Neural progenitor cell (in vitro differentiated cells): ENCODE measurements at regions not wholly inside any gene's neighbourhood (a gene's known extent, or its start where the extent isn't known, plus 50 kb on each side); places are given as distances from the start of the nearest gene placed in this dataset.

Experiments
- DNase-seq: peaks from one replicate; pipeline ENCODE4 v3.0.0-alpha.2; 2016; ENCODE audit warnings: low spot score
- H2AFZ ChIP-seq: fragments of 200-600 bp; sonication (generic); replicated peaks from 2 replicates; pipeline ENCODE4 v1.6.1; 2016; ENCODE audit warnings: antibody characterized with exemption
- H3F3A ChIP-seq: fragments of 200-600 bp; sonication (generic); 2 replicates; pipeline ENCODE4 v1.6.1; 2016; ENCODE audit warnings: antibody characterized with exemption, low read depth
- H3K27ac ChIP-seq: fragments of 200-600 bp; sonication (generic); 2 replicates; pipeline ENCODE4 v1.5.1; 2016; ENCODE audit warnings: mild to moderate bottlenecking
- H3K27me3 ChIP-seq: fragments of 200-600 bp; sonication (generic); 2 replicates; pipeline ENCODE4 v1.6.1; 2016; ENCODE audit warnings: mild to moderate bottlenecking, moderate library complexity
- H3K36me3 ChIP-seq: fragments of 200-600 bp; sonication (generic); 2 replicates; pipeline ENCODE4 v1.5.1; 2016
- H3K4me1 ChIP-seq: fragments of 200-600 bp; sonication (generic); 2 replicates; pipeline ENCODE4 v1.6.1; 2016; ENCODE audit warnings: mixed run types
- H3K4me2 ChIP-seq: fragments of 200-600 bp; sonication (generic); 2 replicates; pipeline ENCODE4 v1.6.1; 2016
- H3K4me3 ChIP-seq: fragments of 200-600 bp; sonication (generic); 2 replicates; pipeline ENCODE4 v1.5.1; 2016
- H3K79me2 ChIP-seq: fragments of 200-600 bp; sonication (generic); 2 replicates; pipeline ENCODE4 v1.6.1; 2016; ENCODE audit warnings: low read depth
- H3K9ac ChIP-seq: fragments of 200-600 bp; sonication (generic); 2 replicates; pipeline ENCODE4 v1.6.1; 2016
- H3K9me3 ChIP-seq: fragments of 200-600 bp; sonication (generic); 2 replicates; pipeline ENCODE4 v1.5.1; 2016; ENCODE audit warnings: low read depth
- H4K20me1 ChIP-seq: fragments of 200-600 bp; sonication (generic); 2 replicates; pipeline ENCODE4 v1.6.1; 2016; ENCODE audit warnings: low read depth
- H3K27ac Mint-ChIP-seq: 3 replicates; pipeline ENCODE4 v1.8.0; 2021; ENCODE audit warnings: mixed read lengths
- H3K27me3 Mint-ChIP-seq: 2 replicates; pipeline ENCODE4 v1.8.0; 2022; ENCODE audit warnings: low read depth, mild to moderate bottlenecking, inconsistent platforms, moderate library complexity, mixed read lengths; ENCODE audit not compliant: insufficient read depth
- H3K36me3 Mint-ChIP-seq: 3 replicates; pipeline ENCODE4 v1.8.0; 2021; ENCODE audit warnings: mixed read lengths
- H3K4me1 Mint-ChIP-seq: 3 replicates; pipeline ENCODE4 v1.8.0; 2021; ENCODE audit warnings: mixed read lengths
- H3K4me3 Mint-ChIP-seq: 3 replicates; pipeline ENCODE4 v1.8.0; 2021; ENCODE audit warnings: mild to moderate bottlenecking, moderate library complexity, mixed read lengths
- H3K9me3 Mint-ChIP-seq: 3 replicates; pipeline ENCODE4 v1.8.0; 2020; ENCODE audit warnings: mixed read lengths
- CTCF ChIP-seq: fragments of 200-600 bp; sonication (generic); IDR thresholded peaks from 2 replicates; pipeline ENCODE4 v1.5.1; 2017; ENCODE audit warnings: antibody characterized with exemption, mild to moderate bottlenecking
- EZH2 ChIP-seq: fragments of 200-600 bp; sonication (generic); IDR thresholded peaks from 2 replicates; pipeline ENCODE4 v1.6.1; 2017; ENCODE audit warnings: antibody characterized with exemption, mild to moderate bottlenecking, moderate library complexity
- EZH2phosphoT487 ChIP-seq: fragments of 200-600 bp; sonication (generic); IDR thresholded peaks from 2 replicates; pipeline ENCODE4 v1.6.1; 2017; ENCODE audit warnings: antibody characterized with exemption

- Histone ChIP-seq H3K4me3 (no peak overlapping the region), H4K20me1 (no peaks in the 10 kb centered on the region), H3K27me3 (no peaks in the 10 kb centered on the region), H3K36me3 (no peaks in the 10 kb centered on the region), H3F3A (no peaks in the 10 kb centered on the region), H3K79me2 (no peaks in the 10 kb centered on the region), H3K4me1 (no peaks in the 10 kb centered on the region), H3K9me3 (no peaks in the 10 kb centered on the region), H2AFZ (no peak overlapping the region), H3K4me2 (no peak overlapping the region), H3K9ac (no peak overlapping the region), H3K27ac (no peak overlapping the region)
- Mint-ChIP-seq H3K4me3 (no peak overlapping the region), H3K36me3 (no peaks in the 10 kb centered on the region), H3K4me1 (no peaks in the 10 kb centered on the region), H3K27me3 (peaks cover 4% of the 10 kb centered on the region), H3K27ac (no peak overlapping the region), H3K9me3 (no peaks in the 10 kb centered on the region)
- TF ChIP-seq EZH2 (no peak), EZH2phosphoT487 (no peak), CTCF (no peak)
- DNase-seq, result no peak
Observed at GRCh38 chr3:152583963-152584362, 251.0 kb upstream of the P2RY1 start.

GRCh38 chr3:152586974-152587373 is 248.0 kb upstream of the P2RY1 start:
- Histone ChIP-seq H3F3A (no peaks in the 10 kb centered on the region), H3K9ac (no peak overlapping the region), H3K27me3 (no peaks in the 10 kb centered on the region), H3K9me3 (no peaks in the 10 kb centered on the region), H3K79me2 (no peaks in the 10 kb centered on the region), H3K4me2 (no peak overlapping the region), H3K4me1 (no peaks in the 10 kb centered on the region), H3K4me3 (no peak overlapping the region), H3K36me3 (no peaks in the 10 kb centered on the region), H3K27ac (no peak overlapping the region), H4K20me1 (no peaks in the 10 kb centered on the region), H2AFZ (no peak overlapping the region)
- H3K27ac Mint-ChIP-seq, result no peak overlapping the region
- no peak for DNase-seq
- TF ChIP-seq CTCF (no peak), EZH2phosphoT487 (no peak), EZH2 (no peak)
- H3K27me3 Mint-ChIP-seq, result peaks cover 3% of the 10 kb centered on the region
- H3K4me1 Mint-ChIP-seq, result no peaks in the 10 kb centered on the region
- no peak overlapping the region for H3K4me3 Mint-ChIP-seq
- H3K36me3 Mint-ChIP-seq, result no peaks in the 10 kb centered on the region
- H3K9me3 Mint-ChIP-seq, result no peaks in the 10 kb centered on the region

- no peak overlapping the region for H3K4me2 ChIP-seq
- no peaks in the 10 kb centered on the region for H3K79me2 ChIP-seq
- H3K4me3 ChIP-seq, result no peak overlapping the region
- H3K27ac ChIP-seq, result no peak overlapping the region
- no peaks in the 10 kb centered on the region for H3K9me3 ChIP-seq
- H3K36me3 ChIP-seq, result no peaks in the 10 kb centered on the region
- H3K4me1 ChIP-seq, result no peaks in the 10 kb centered on the region
- H4K20me1 ChIP-seq, result no peaks in the 10 kb centered on the region
- no peak for TF ChIP-seq CTCF
- TF ChIP-seq EZH2, result no peak
- no peak for TF ChIP-seq EZH2phosphoT487
- H3K27me3 Mint-ChIP-seq, result peaks cover 3% of the 10 kb centered on the region
- no peaks in the 10 kb centered on the region for H3K9me3 Mint-ChIP-seq
- no peaks in the 10 kb centered on the region for H3K36me3 Mint-ChIP-seq
- no peaks in the 10 kb centered on the region for H3K27me3 ChIP-seq
- no peak overlapping the region for H3K27ac Mint-ChIP-seq
- no peaks in the 10 kb centered on the region for H3F3A ChIP-seq
- H3K4me1 Mint-ChIP-seq, result no peaks in the 10 kb centered on the region
- no peak overlapping the region for H3K9ac ChIP-seq
- H2AFZ ChIP-seq, result no peak overlapping the region
- DNase-seq, result no peak
- H3K4me3 Mint-ChIP-seq, result no peak overlapping the region
Observed at GRCh38 chr3:152587861-152588260, 247.1 kb upstream of the P2RY1 start.

- no peaks in the 10 kb centered on the region for H3K27me3 ChIP-seq
- no peaks in the 10 kb centered on the region for H3F3A ChIP-seq
- H3K79me2 ChIP-seq, result no peaks in the 10 kb centered on the region
- no peak overlapping the region for H3K9ac ChIP-seq
- TF ChIP-seq CTCF, result no peak
- TF ChIP-seq EZH2, result no peak
- no peak for TF ChIP-seq EZH2phosphoT487
- no peak overlapping the region for H2AFZ ChIP-seq
- H3K36me3 ChIP-seq, result no peaks in the 10 kb centered on the region
- no peak overlapping the region for H3K27ac ChIP-seq
- H3K9me3 ChIP-seq, result no peaks in the 10 kb centered on the region
- H3K4me1 Mint-ChIP-seq, result no peaks in the 10 kb centered on the region
- H3K4me3 ChIP-seq, result no peak overlapping the region
- no peak overlapping the region for H3K27ac Mint-ChIP-seq
- H4K20me1 ChIP-seq, result no peaks in the 10 kb centered on the region
- no peaks in the 10 kb centered on the region for H3K36me3 Mint-ChIP-seq
- H3K4me3 Mint-ChIP-seq, result no peak overlapping the region
- no peak overlapping the region for H3K4me2 ChIP-seq
- H3K9me3 Mint-ChIP-seq, result no peaks in the 10 kb centered on the region
- no peak for DNase-seq
- no peaks in the 10 kb centered on the region for H3K4me1 ChIP-seq
- peaks cover under 1% of the 10 kb centered on the region for H3K27me3 Mint-ChIP-seq
Observed at GRCh38 chr3:152589644-152590043, 245.3 kb upstream of the P2RY1 start.
